8988T (cell line): ENCODE measurements at regions not wholly inside any gene's neighbourhood (a gene's known extent, or its start where the extent isn't known, plus 50 kb on each side); places are given as distances from the start of the nearest gene placed in this dataset.
"Not testable (repeated sequence)": the region's sequence is repeated elsewhere in the genome, so short reads cannot be mapped to it uniquely, and the experiment has no call there.

Source experiments
- DNase-seq: peaks from one replicate; pipeline ENCODE4 v3.0.0; 2011

- DNase-seq = no peak
Measured at GRCh38 chr7:51587604-51588003, 271.0 kb upstream of the COBL start.

GRCh38 chr7:51577390-51577789, 260.8 kb upstream of the COBL start:
- no peak for DNase-seq

DNA sequence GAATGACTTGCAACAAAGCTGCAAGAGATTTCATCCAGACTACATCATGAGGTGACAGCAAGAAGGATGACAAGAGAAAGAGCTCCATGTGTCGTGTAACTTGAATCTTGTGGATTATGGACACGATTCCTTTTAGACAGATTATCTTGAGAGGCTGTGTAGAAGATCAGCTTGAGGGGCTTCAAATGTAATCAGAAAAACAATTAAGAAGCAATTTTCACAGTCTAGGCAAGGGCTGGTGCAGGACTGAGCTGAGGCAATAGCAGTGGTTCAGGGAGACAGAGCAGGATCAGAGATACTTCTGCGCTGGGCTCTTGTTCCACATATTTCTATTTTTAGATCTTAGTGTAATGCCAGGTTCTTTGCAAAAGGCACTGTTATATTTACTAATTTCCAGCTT, 253.0 kb upstream of the COBL start:
- no peak for DNase-seq

GRCh38 chr7:51569176-51569575, 252.6 kb upstream of the COBL start:
- no peak for DNase-seq

GRCh38 chr7:51551070-51551469, 234.5 kb upstream of the COBL start:
- DNase-seq = no peak

GRCh38 chr7:51545131-51545530, 228.5 kb upstream of the COBL start:
- no peak for DNase-seq

DNA sequence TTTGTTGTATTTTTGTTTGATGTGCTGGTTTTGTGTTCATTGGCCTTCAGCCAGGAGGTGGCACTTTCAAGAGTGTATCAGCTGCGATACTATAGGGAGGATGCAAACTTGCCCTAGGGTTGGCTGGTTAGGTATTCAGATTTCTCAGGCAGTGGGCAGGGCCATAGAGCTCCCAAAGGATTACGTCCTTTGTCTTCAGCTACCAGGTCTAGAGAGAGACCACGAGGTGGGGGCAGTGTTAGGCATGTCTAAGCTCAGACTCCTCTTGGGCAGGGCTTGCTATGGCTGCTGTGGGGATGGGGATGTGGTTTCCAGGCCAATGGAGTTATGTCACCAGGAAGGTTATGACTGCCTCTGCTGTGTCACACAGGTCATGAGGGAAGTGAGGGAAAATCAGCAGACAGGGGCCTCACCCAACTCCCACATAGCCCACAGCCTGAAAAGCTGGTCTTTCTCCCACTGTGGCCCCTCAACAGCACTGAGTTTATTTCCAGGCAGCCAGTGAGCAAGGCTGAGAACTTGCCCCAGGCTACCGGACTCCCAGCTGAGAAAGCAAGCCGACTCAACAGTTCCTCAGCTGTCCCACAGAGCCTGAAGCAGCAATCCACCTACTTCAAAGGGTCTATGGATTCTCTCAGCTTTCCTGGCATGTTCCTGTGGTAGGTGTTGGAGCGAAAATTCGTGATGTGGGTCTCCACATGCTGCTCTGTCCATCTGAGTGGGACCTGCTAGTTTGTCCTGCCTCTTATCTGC, 227.4 kb upstream of the COBL start:
- DNase-seq = no peak

DNA sequence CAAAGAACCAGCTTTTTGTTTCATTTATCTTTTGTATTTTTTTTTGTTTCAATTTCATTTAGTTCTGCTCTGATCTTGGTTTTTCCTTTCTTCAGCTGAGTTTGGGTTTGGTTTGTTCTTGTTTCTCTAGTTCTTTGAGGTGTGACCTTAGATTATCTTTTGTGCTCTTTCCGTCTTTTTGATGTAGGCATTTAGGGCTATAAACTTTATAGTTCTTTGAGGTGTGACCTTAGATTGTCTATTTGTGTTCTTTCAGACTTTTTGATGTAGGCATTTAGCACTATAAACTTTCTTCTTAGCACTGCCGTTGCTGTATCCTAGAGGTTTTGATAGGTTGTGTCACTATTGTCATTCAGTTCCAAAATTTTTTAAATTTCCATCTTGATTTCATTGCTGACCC, 224.3 kb upstream of the COBL start:
- not testable (repeated sequence) for DNase-seq

- no peak for DNase-seq
Measured at GRCh38 chr7:51539840-51540239, 223.2 kb upstream of the COBL start.

DNA sequence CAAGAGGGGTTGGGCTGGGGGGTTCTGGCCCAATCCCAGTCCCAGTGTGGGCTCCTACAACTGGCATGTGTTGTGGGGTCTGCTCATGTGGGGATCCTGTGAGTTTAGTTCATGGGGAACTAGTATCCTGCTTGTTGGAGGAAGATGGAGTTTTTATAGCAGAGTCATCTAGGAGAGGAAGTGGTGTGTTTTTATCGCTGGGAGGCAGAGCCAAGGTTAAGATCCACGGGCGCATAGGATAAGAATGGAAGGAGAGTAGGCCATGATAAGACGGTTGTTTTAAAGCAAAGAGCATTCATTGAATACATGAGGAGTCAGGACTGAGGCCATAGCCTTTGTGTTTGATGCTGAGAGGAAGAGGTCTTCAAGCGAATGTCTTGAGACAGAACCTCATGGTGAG, 211.6 kb upstream of the COBL start:
- DNase-seq = no peak

GRCh38 chr7:51521694-51522312, 205.2 kb upstream of the COBL start:
- no peak for DNase-seq

GRCh38 chr7:51521054-51521453, 204.4 kb upstream of the COBL start:
- no peak for DNase-seq

DNA sequence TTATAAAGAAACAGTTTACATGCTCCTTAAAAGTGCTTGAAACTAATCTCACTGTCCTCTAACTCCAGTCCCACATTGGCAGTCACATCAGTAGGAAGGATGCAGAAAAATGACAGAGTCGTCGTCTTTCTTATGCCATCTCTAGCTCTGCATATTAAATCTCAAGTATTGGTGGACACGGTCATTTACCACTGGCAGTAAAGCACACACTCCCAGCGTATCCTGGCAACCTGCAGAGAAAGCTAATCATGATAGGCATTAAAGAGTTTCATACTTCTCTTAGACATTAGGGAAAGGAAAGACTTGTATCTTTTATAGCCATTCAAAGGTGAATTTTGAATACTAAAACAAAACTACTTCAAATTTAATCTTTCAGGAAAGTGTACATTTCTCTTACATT, 202.0 kb upstream of the COBL start:
- DNase-seq = no peak

DNA sequence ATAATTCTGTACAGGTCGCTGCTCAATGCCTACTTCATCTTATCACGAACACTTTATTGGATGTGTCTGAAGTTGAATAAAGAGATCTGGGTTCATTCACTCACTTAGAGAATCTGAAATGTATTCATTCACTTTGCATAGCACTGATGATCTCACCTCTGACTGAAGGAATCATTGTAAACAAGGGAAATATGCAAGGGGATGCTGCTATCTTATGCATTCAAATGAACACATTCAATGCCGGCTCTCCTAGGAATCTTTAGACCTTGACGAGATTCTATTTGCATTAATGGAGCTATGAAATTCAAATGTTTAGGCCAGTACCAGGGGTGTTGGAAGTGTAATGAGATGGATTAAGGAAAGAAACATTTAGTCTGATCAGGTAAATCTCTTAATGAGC, 200.6 kb upstream of the COBL start:
- no peak for DNase-seq

- no peak for DNase-seq
Measured at GRCh38 chr7:51501620-51502019, 185.0 kb upstream of the COBL start.

- no peak for DNase-seq
Measured at GRCh38 chr7:51482976-51483375, 166.4 kb upstream of the COBL start.

DNA sequence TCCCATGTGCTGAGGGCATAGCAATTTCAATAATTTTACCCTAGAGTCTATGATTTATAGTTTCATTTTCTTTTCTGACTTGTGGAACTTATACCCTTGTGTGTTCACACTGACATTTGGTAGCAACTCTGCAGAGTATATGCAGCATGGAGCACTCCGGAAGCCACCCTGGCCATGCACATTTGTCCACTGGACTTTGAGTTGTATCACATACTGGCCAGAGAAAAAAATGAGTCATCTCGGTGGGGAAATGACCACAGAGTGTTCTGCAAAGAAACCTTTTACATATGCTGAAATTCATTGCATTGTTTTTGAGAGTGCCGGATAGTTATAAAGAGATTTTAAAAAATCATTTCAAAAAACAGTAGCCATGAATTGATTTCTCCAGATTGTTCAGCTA, 164.8 kb upstream of the COBL start:
- DNase-seq = no peak

- DNase-seq = no peak
Measured at GRCh38 chr7:51477819-51478218, 161.2 kb upstream of the COBL start.

GRCh38 chr7:51477323-51477722, 160.7 kb upstream of the COBL start:
- no peak for DNase-seq

DNA sequence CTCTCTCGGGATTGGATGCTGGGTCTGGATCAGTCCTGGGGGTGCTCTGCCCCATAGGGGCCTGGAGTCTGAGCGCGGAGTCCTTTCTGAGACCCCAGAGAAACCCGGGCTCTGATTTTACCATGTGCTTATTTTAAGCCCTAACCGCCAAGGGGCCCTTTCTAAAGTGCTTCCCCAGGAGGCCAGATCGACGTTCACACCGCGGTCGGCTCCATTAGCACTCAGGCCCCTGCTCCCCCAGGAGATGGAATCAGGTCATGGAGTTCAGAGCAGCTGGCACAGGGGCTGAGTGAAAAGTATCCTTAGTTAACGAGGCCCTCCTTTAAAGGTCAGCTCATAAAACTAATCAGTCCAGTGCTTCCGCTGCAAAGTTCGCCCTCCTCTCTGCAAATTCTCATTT, 159.4 kb upstream of the COBL start:
- no peak for DNase-seq

DNA sequence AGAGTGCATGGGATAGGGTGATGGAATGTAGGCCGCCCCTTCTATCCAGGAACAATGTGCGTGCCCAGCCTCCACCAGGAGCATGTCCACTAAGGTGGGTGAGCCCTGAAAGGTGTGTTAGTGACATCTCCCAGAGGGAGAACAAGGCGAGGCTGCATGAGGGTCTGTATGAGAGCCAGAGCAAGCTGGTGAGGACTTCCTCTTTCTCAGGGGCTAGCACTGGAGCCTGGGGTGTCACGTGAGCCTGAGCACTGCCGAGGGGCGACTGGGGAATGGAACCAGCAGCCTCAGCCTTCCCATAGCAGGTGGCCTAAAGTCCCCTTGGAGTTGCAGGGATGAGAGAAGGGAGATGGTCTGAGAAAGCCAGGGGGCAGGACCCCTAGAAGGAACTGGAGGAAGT, 156.3 kb upstream of the COBL start:
- DNase-seq = no peak

DNA sequence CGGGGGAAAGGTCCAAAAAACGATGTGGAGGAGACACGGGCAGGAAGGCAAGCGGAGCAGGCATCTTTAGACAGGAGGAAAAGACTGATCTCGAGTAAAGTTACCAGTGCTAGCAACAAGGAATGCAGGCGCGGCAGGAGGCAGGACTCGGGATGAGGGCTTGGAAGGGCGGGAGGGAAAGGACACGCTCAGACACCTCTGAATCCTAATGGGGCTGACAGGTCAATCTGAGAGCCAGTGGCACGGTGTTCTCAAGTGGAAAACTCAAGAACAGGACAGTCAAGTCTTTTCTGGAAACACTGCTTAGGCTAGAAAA, 155.3 kb upstream of the COBL start:
- DNase-seq = no peak

GRCh38 chr7:51471210-51471980, 154.8 kb upstream of the COBL start:
- no peak for DNase-seq

- no peak for DNase-seq
Measured at GRCh38 chr7:51467384-51468017, 150.9 kb upstream of the COBL start.
